ENCODE measurements at regions not wholly inside any gene's neighbourhood (a gene's known extent, or its start where the extent isn't known, plus 50 kb on each side); places are given as distances from the start of the nearest gene placed in this dataset.

DNA sequence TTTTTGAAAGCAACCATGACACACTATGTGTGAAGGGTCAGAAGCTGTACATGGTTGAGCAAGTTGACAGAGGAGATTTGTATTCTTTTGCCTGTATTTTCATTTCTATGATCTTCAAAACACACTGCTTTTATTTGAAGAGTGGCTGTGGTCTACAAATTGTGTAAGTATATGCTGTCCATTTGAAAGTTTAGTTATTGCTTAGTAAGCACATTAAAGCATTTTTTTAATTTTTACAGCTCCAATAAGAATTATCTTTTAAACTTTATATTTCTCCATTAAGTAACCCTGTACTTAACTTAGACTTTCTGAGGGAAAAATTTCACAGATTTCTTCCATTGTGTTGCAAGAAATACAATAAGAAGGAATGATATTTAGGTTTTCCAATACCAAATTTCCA is 915.2 kb downstream of the SLC6A15 start:
- TF ChIP-seq, protein P1, sequence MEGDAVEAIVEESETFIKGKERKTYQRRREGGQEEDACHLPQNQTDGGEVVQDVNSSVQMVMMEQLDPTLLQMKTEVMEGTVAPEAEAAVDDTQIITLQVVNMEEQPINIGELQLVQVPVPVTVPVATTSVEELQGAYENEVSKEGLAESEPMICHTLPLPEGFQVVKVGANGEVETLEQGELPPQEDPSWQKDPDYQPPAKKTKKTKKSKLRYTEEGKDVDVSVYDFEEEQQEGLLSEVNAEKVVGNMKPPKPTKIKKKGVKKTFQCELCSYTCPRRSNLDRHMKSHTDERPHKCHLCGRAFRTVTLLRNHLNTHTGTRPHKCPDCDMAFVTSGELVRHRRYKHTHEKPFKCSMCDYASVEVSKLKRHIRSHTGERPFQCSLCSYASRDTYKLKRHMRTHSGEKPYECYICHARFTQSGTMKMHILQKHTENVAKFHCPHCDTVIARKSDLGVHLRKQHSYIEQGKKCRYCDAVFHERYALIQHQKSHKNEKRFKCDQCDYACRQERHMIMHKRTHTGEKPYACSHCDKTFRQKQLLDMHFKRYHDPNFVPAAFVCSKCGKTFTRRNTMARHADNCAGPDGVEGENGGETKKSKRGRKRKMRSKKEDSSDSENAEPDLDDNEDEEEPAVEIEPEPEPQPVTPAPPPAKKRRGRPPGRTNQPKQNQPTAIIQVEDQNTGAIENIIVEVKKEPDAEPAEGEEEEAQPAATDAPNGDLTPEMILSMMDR (IDR thresholded peaks at IDR 0.05; ENCODE audit: control extremely low read depth in 1 of 3, insufficient read depth in 1 of 3, low read depth in 1 of 3, low read length in 3 of 3), result no peak
- no peak for TF ChIP-seq POLR2AphosphoS5 (IDR thresholded peaks at IDR 0.05; ENCODE audit: low read depth, low read length)
- TF ChIP-seq POLR2A (IDR thresholded peaks at IDR 0.05; ENCODE audit: control extremely low read depth in 1 of 2, low read depth in 2 of 2, low read length in 2 of 2), result no peak
- TF ChIP-seq EP300 (IDR thresholded peaks at IDR 0.05; ENCODE audit: borderline replicate concordance in 1 of 2, low read depth in 2 of 2, low read length in 2 of 2), result no peak

Measured in H1 (cell line).